Esophagus squamous epithelium (tissue), 5 donors: ENCODE measurements at regions not wholly inside any gene's neighbourhood (a gene's known extent, or its start where the extent isn't known, plus 50 kb on each side); places are given as distances from the start of the nearest gene placed in this dataset.

Experiments
- DNase-seq: peaks from one replicate; lab custom pipeline; 2025; lab: John Stamatoyannopoulos, UW
- H3K27ac ChIP-seq, 4 donors: fragments of 200-600 bp; sonication (generic); one replicate each; pipeline ENCODE4 v1.5.1; 2016 to 2019; ENCODE audit warnings: mild to moderate bottlenecking in 1 of 4
- H3K27me3 ChIP-seq, 4 donors: fragments of 200-600 bp; sonication (generic); 1 replicate in 3 of 4; 2 replicates in 1 of 4; pipeline versions ENCODE4 v1.5.1 to v1.6.0; 2017 to 2021; ENCODE audit warnings: antibody characterized with exemption in 1 of 4
- H3K36me3 ChIP-seq, 3 donors: fragments of 200-600 bp; sonication (generic); one replicate each; pipeline ENCODE4 v1.5.1; 2016 to 2019
- H3K4me1 ChIP-seq, 3 donors: fragments of 200-600 bp; sonication (generic); one replicate each; pipeline ENCODE4 v1.5.1; 2017 to 2019
- H3K4me3 ChIP-seq, 4 donors: fragments of 200-600 bp; sonication (generic); 1 replicate in 3 of 4; 2 replicates in 1 of 4; pipeline ENCODE4 v1.5.1; 2016 to 2019; ENCODE audit warnings: mild to moderate bottlenecking in 2 of 4, moderate library complexity in 1 of 4
- H3K9me3 ChIP-seq, 3 donors: fragments of 200-600 bp; sonication (generic); one replicate each; pipeline ENCODE4 v1.5.1; 2016 to 2019
- POLR2A ChIP-seq, 4 donors: fragments of 450-650 bp; IDR thresholded peaks; one replicate each; pipeline ENCODE4 v1.6.1; 2017; ENCODE audit warnings: antibody characterized with exemption in 4 of 4, mild to moderate bottlenecking in 4 of 4, moderate library complexity in 3 of 4
- WGBS, 2 donors: methylation state at CpG; one replicate each; pipeline ENCODE4 v1.1.5; 2018; 5-methylcytosine and 5-hydroxymethylcytosine counted together
- intact Hi-C: fragments of 100-400 bp; cut with DNase I; formaldehyde crosslinking; loops from one replicate; pipeline ENCODE4 v1.15.0; 2022
- TF ChIP-seq, protein P1 (sequence below), 6 experiments: fragments of 450-650 bp in 4 of 6; fragments of 200-600 bp in 2 of 6; sonication (generic) in 2 of 6; IDR thresholded peaks; one replicate each; pipeline ENCODE4 v1.5.1; 2016 to 2019; ENCODE audit warnings: antibody characterized with exemption in 6 of 6, mild to moderate bottlenecking in 4 of 6, moderate library complexity in 4 of 6
- donor health status: DM: yes; HTN: yes; CAD: no.

DNA sequence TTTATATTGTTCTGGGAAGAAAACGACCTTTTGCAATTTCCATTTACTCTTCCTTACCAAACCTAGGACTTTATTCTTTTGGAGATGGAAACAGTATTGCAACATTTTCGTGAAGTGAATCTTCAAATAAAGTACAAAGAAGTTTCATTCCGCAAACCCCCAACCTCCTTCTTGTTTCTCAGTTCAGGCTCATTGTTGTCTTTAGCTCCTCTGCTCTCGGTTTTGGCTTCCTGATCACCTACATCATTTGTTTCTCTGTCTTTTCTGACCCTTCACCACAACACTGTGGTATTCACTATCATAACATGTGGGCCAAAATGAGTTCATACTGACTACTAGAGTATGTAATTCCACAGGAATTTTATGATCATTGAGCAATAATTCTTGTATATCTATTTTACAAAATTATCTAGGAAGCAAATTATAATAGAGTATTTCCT is 266.8 kb downstream of the ADAMTS20 start:
- TF ChIP-seq, protein P1, sequence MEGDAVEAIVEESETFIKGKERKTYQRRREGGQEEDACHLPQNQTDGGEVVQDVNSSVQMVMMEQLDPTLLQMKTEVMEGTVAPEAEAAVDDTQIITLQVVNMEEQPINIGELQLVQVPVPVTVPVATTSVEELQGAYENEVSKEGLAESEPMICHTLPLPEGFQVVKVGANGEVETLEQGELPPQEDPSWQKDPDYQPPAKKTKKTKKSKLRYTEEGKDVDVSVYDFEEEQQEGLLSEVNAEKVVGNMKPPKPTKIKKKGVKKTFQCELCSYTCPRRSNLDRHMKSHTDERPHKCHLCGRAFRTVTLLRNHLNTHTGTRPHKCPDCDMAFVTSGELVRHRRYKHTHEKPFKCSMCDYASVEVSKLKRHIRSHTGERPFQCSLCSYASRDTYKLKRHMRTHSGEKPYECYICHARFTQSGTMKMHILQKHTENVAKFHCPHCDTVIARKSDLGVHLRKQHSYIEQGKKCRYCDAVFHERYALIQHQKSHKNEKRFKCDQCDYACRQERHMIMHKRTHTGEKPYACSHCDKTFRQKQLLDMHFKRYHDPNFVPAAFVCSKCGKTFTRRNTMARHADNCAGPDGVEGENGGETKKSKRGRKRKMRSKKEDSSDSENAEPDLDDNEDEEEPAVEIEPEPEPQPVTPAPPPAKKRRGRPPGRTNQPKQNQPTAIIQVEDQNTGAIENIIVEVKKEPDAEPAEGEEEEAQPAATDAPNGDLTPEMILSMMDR (IDR thresholded peaks at IDR 0.05): no peak
- no peak for TF ChIP-seq POLR2A (IDR thresholded peaks at IDR 0.05)
- H3K9me3 ChIP-seq: no peaks in the 10 kb centered on the region
- H3K4me1 ChIP-seq: peaks cover 0 to 10% (median 0%) of the 10 kb centered on the region in 3 donors
- WGBS, 2 donors: 37 to 55% methylated on average over 4 of the region's 4 CpGs
- no peak for DNase-seq
- H3K27ac ChIP-seq: no peak overlapping the region
- H3K4me3 ChIP-seq: no peak overlapping the region
- intact Hi-C loops: no loop called here
- no peaks in the 10 kb centered on the region for H3K27me3 ChIP-seq
- H3K36me3 ChIP-seq: no peaks in the 10 kb centered on the region

DNA sequence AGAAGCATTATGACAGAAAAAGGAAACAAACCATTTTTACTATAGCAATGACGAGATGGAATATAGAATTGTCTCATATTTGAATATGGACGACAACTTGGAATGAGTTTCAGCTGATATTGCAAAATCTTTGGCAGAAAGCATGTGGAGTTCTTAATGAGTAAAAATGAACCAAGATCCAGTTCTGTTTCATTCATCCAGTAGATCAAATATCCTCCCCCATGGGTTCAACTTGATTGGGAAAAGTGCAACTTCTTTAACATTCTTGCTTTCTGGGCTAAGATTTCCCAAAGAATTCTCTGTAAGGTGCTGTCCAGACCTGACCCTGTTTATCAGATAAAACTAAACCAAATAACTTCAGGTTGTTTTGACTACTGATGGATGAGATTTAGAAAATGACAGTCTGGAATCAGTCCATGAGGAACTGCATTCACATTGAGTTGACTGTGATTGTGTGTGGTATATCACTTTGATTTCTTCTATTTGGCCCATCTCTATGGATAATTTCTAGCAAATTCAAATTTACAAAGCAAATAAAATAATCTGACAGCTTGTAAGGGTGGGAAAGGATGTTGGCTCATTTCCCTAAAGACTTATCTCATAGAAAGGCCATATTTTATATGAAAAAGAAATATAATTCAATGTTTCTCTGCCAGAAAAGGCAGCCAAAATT is 267.4 kb downstream of the ADAMTS20 start:
- intact Hi-C loops: no loop called here
- TF ChIP-seq, protein P1 (IDR thresholded peaks at IDR 0.05): no peak
- no peak for TF ChIP-seq POLR2A (IDR thresholded peaks at IDR 0.05)
- Histone ChIP-seq H3K36me3 (no peaks in the 10 kb centered on the region), H3K4me1 (peaks cover 0 to 8% (median 0%) of the 10 kb centered on the region in 3 donors), H3K9me3 (no peaks in the 10 kb centered on the region), H3K4me3 (no peak overlapping the region), H3K27ac (no peak overlapping the region), H3K27me3 (no peaks in the 10 kb centered on the region)
- 41 to 52% methylated on average over 2 of the region's 2 CpGs for WGBS, 2 donors
- no peak for DNase-seq

DNA sequence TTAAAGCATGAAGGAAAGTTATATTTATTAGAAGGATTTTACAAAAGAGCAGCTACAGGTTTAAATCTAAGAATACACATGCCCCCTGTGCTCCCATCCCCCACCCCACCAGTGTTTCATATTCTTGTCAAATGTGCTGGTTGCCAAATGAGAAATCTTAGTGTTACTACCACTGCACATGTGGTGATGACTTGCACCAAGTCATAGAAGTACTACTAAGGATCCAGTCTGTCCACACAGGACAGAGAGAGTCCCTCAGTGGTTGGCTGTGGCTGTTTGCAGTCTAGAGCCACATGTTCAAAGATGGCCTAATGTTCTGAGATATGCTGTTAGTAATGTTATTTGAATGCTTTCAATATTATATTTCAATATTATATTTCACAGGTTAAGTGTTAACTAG is 268.8 kb downstream of the ADAMTS20 start:
- intact Hi-C loops: no loop called here
- Histone ChIP-seq H3K36me3 (no peaks in the 10 kb centered on the region), H3K4me1 (no peaks in the 10 kb centered on the region), H3K9me3 (no peaks in the 10 kb centered on the region), H3K27ac (no peak overlapping the region), H3K27me3 (no peaks in the 10 kb centered on the region), H3K4me3 (no peak overlapping the region)
- no peak for DNase-seq
- TF ChIP-seq, protein P1 (IDR thresholded peaks at IDR 0.05): no peak
- TF ChIP-seq POLR2A (IDR thresholded peaks at IDR 0.05): no peak

DNA sequence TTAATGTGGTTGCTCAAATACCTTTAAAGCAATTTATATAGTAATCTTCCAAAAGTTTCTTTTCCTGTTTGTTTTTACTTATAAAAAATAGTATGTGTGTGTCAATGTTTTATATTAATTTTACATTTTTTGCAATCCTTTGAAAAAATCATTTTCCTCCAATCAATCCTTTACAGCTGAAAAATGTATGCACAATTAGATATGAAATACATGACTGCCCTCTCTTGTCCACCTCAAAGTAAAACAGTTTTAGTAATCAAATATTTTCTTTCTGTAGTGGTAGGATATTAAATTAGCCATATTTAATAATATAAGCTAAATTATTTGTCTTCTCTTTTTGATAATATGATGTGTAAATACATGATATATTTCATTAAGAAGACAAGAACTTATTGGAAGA is 269.9 kb downstream of the ADAMTS20 start:
- TF ChIP-seq, protein P1 (IDR thresholded peaks at IDR 0.05): peak in 3 of 6 experiments; percentile 13 to 43 (median 20)
- TF ChIP-seq POLR2A (IDR thresholded peaks at IDR 0.05): no peak
- Histone ChIP-seq H3K36me3 (no peaks in the 10 kb centered on the region), H3K27ac (no peak overlapping the region), H3K4me1 (no peaks in the 10 kb centered on the region), H3K4me3 (no peak overlapping the region), H3K9me3 (no peaks in the 10 kb centered on the region), H3K27me3 (no peaks in the 10 kb centered on the region)
- intact Hi-C loops: no loop called here
- DNase-seq: no peak

DNA sequence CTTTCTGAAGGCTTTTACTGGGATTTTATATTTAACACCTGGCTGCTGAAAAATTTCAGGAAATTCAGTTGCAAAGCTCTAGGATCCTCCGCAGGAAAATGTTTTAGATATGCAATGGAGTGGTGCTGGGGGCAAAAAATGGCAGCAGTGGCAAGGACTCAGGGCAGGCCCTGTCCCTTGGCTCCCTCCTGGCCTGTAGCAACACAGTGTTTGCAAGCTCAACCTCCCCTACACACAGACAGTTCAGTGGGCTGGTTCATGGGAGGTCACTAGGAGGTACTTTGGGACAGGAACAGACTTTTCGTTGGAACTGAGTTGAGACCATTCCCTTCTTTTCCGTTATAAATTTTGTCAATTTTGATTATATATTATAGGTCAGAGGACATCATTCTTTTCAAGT is 270.4 kb downstream of the ADAMTS20 start:
- Histone ChIP-seq H3K27ac (no peak overlapping the region), H3K36me3 (no peaks in the 10 kb centered on the region), H3K4me1 (no peaks in the 10 kb centered on the region), H3K9me3 (no peaks in the 10 kb centered on the region), H3K27me3 (no peaks in the 10 kb centered on the region), H3K4me3 (no peak overlapping the region)
- WGBS, 2 donors: 77 to 81% methylated on average over 3 of the region's 3 CpGs
- no peak for DNase-seq
- no peak for TF ChIP-seq POLR2A (IDR thresholded peaks at IDR 0.05)
- TF ChIP-seq, protein P1 (IDR thresholded peaks at IDR 0.05): no peak
- intact Hi-C loops: no loop called here
